T-cell (primary cell): ENCODE measurements at regions not wholly inside any gene's neighbourhood (a gene's known extent, or its start where the extent isn't known, plus 50 kb on each side); places are given as distances from the start of the nearest gene placed in this dataset.

Experiments used
- ATAC-seq, 4 experiments: fragments of 200-7000 bp in 3 of 4; fragments of 150-1000 bp in 1 of 4; cut with Tn5 transposase; replicated peaks in 1 of 4; 1 replicate in 3 of 4; 2 replicates in 1 of 4; pipeline ENCODE4 v1.10.0; 2021; ENCODE audit warnings: moderate library complexity in 3 of 4, mild to moderate bottlenecking in 2 of 4, moderate number of reproducible peaks in 1 of 4
- CTCF ChIA-PET, 2 donors: fragments of 300-600 bp; sonication (Branson Sonifier 250); formaldehyde crosslinking; loops; one replicate each; lab custom pipeline; 2022; ENCODE audit warnings: antibody characterized with exemption in 2 of 2; lab: Charles Lee
- POLR2A ChIA-PET, 2 donors: fragments of 300-600 bp; sonication (Branson Sonifier 250); formaldehyde crosslinking; loops; one replicate each; lab custom pipeline; 2022; ENCODE audit warnings: antibody characterized with exemption in 2 of 2; lab: Charles Lee
- DNase-seq, 35 experiments: peaks; one replicate each; pipeline versions ENCODE4 v3.0.0 to v3.0.0-alpha.2; 2013 to 2023
- H3K27ac ChIP-seq: one replicate; pipeline ENCODE4 v1.5.1; 2013; ENCODE audit warnings: low read length
- H3K27me3 ChIP-seq, 2 experiments: replicated peaks in 1 of 2; 1 replicate in 1 of 2; 2 replicates in 1 of 2; pipeline versions ENCODE4 v1.6.1 to v1.7.0; 2013; ENCODE audit warnings: low read length in 1 of 2, mixed read lengths in 1 of 2; ENCODE audit not compliant: control insufficient read depth in 2 of 2, insufficient read depth in 2 of 2; ENCODE audit errors: extremely low read depth in 1 of 2
- H3K36me3 ChIP-seq, 2 donors: 1 replicate in 1 of 2; 2 replicates in 1 of 2; pipeline versions ENCODE4 v1.6.1 to v1.7.0; 2013; ENCODE audit warnings: low read length in 1 of 2; ENCODE audit not compliant: control insufficient read depth in 2 of 2, insufficient read depth in 1 of 2; ENCODE audit errors: extremely low read depth in 1 of 2
- H3K4me1 ChIP-seq, 2 experiments: 1 replicate in 1 of 2; 2 replicates in 1 of 2; pipeline versions ENCODE4 v1.6.1 to v1.7.0; 2013; ENCODE audit warnings: low read length in 2 of 2, mixed read lengths in 1 of 2; ENCODE audit not compliant: insufficient read depth in 2 of 2, control insufficient read depth in 1 of 2; ENCODE audit errors: extremely low read depth in 1 of 2
- H3K4me3 ChIP-seq, 2 donors: 1 replicate in 1 of 2; 2 replicates in 1 of 2; pipeline versions ENCODE4 v1.5.1 to v1.7.0; 2013; ENCODE audit warnings: mild to moderate bottlenecking in 2 of 2, low read length in 1 of 2, moderate library complexity in 1 of 2; ENCODE audit not compliant: control insufficient read depth in 1 of 2; ENCODE audit errors: extremely low read depth in 1 of 2
- H3K9me3 ChIP-seq: 2 replicates; pipeline ENCODE4 v1.7.0; 2013
- H3K27ac Mint-ChIP-seq, 2 donors: one replicate each; pipeline ENCODE4 v1.8.0; 2020 to 2021; ENCODE audit warnings: mild to moderate bottlenecking in 2 of 2, mixed read lengths in 2 of 2
- H3K27me3 Mint-ChIP-seq, 2 donors: one replicate each; pipeline ENCODE4 v1.8.0; 2021 to 2022; ENCODE audit warnings: mixed read lengths in 2 of 2
- H3K36me3 Mint-ChIP-seq: one replicate; pipeline ENCODE4 v1.8.0; 2021; ENCODE audit warnings: mixed read lengths
- H3K4me1 Mint-ChIP-seq, 3 donors: one replicate each; pipeline ENCODE4 v1.8.0; 2020 to 2022; ENCODE audit warnings: mixed read lengths in 3 of 3, mild to moderate bottlenecking in 1 of 3
- H3K4me3 Mint-ChIP-seq, 3 donors: one replicate each; pipeline ENCODE4 v1.8.0; 2020 to 2022; ENCODE audit warnings: mild to moderate bottlenecking in 3 of 3, mixed read lengths in 3 of 3, moderate library complexity in 3 of 3
- H3K9me3 Mint-ChIP-seq, 3 donors: one replicate each; pipeline ENCODE4 v1.8.0; 2020 to 2022; ENCODE audit warnings: mixed read lengths in 3 of 3
- WGBS: methylation state at CpG from one replicate; pipeline ENCODE4 v1.1.5; 2013; ENCODE audit warnings: missing lambda C conversion rate; ENCODE audit not compliant: insufficient coverage; 5-methylcytosine and 5-hydroxymethylcytosine counted together

- Mint-ChIP-seq H3K36me3 (no peaks in the 10 kb centered on the region), H3K9me3 (peaks cover 5 to 18% (median 9%) of the 10 kb centered on the region in 3 donors), H3K27me3 (no peaks in the 10 kb centered on the region), H3K4me1 (no peaks in the 10 kb centered on the region), H3K4me3 (no peak overlapping the region), H3K27ac (no peak overlapping the region)
- Histone ChIP-seq H3K27me3 (no peaks in the 10 kb centered on the region), H3K27ac (no peak overlapping the region), H3K9me3 (peaks cover 2% of the 10 kb centered on the region), H3K36me3 (no peaks in the 10 kb centered on the region), H3K4me1 (no peaks in the 10 kb centered on the region), H3K4me3 (no peak overlapping the region)
- POLR2A ChIA-PET, result no interaction called here
- DNase-seq (no peak), ATAC-seq (no peak)
- no CpG with 5 or more reads among the region's 3 CpGs for WGBS
- CTCF ChIA-PET, result no interaction called here
Measured at GRCh38 chr5:92371171-92371888, 988.2 kb upstream of the ARRDC3 start.

GRCh38 chr5:92370032-92370431 lies 986.9 kb upstream of the ARRDC3 start:
- H3K4me3 ChIP-seq, result no peak overlapping the region
- Mint-ChIP-seq H3K4me1 (no peaks in the 10 kb centered on the region), H3K36me3 (no peaks in the 10 kb centered on the region), H3K27ac (no peak overlapping the region), H3K27me3 (no peaks in the 10 kb centered on the region), H3K9me3 (peaks cover 5 to 18% (median 9%) of the 10 kb centered on the region in 3 donors), H3K4me3 (no peak overlapping the region)
- ATAC-seq, result no peak
- H3K4me1 ChIP-seq, result no peaks in the 10 kb centered on the region
- WGBS, result no CpG with 5 or more reads among the region's 3 CpGs
- H3K27ac ChIP-seq, result no peak overlapping the region
- ChIA-PET CTCF (no interaction called here), POLR2A (no interaction called here)
- no peaks in the 10 kb centered on the region for H3K36me3 ChIP-seq
- DNase-seq, result no peak
- no peaks in the 10 kb centered on the region for H3K27me3 ChIP-seq
- peaks cover 2% of the 10 kb centered on the region for H3K9me3 ChIP-seq

- peaks cover 2% of the 10 kb centered on the region for H3K9me3 ChIP-seq
- Mint-ChIP-seq H3K36me3 (no peaks in the 10 kb centered on the region), H3K27me3 (no peaks in the 10 kb centered on the region), H3K9me3 (peaks cover 5 to 18% (median 9%) of the 10 kb centered on the region in 3 donors), H3K4me3 (no peak overlapping the region), H3K4me1 (no peaks in the 10 kb centered on the region), H3K27ac (no peak overlapping the region)
- ChIA-PET POLR2A (no interaction called here), CTCF (no interaction called here)
- H3K36me3 ChIP-seq, result no peaks in the 10 kb centered on the region
- no peak overlapping the region for H3K27ac ChIP-seq
- no peaks in the 10 kb centered on the region for H3K4me1 ChIP-seq
- no peak overlapping the region for H3K4me3 ChIP-seq
- WGBS, result 100% methylated on average over 1 of the region's 1 CpG
- no peaks in the 10 kb centered on the region for H3K27me3 ChIP-seq
- DNase-seq (no peak), ATAC-seq (no peak)
Measured at GRCh38 chr5:92369587-92369986, 986.5 kb upstream of the ARRDC3 start.

- whole genome bisulfite sequencing, result no CpG with 5 or more reads among the region's 3 CpGs
- no peaks in the 10 kb centered on the region for H3K4me1 Mint-ChIP-seq
- H3K27me3 ChIP-seq, result no peaks in the 10 kb centered on the region
Measured at GRCh38 chr5:92364986-92365550, 982.0 kb upstream of the ARRDC3 start.

GRCh38 chr5:92353107-92354030 lies 970.3 kb upstream of the ARRDC3 start:
- WGBS, result no CpG with 5 or more reads among the region's 5 CpGs

More at GRCh38 chr5:92364986-92365550, 982.0 kb upstream of the ARRDC3 start:
- ATAC-seq (no peak), DNase-seq (no peak)
- H3K36me3 Mint-ChIP-seq, result no peaks in the 10 kb centered on the region
- H3K27ac Mint-ChIP-seq, result no peak overlapping the region
- H3K4me3 ChIP-seq, result no peak overlapping the region
- no peaks in the 10 kb centered on the region for H3K4me1 ChIP-seq
- H3K9me3 Mint-ChIP-seq, result peaks cover 5 to 16% (median 9%) of the 10 kb centered on the region in 3 donors
- no peaks in the 10 kb centered on the region for H3K27me3 Mint-ChIP-seq
- CTCF ChIA-PET, result no interaction called here
- peaks cover 2% of the 10 kb centered on the region for H3K9me3 ChIP-seq
- POLR2A ChIA-PET, result no interaction called here
- no peak overlapping the region for H3K4me3 Mint-ChIP-seq
- no peak overlapping the region for H3K27ac ChIP-seq
- no peaks in the 10 kb centered on the region for H3K36me3 ChIP-seq

GRCh38 chr5:92337772-92338234 lies 954.7 kb upstream of the ARRDC3 start:
- H3K9me3 ChIP-seq, result no peaks in the 10 kb centered on the region
- no peak overlapping the region for H3K27ac ChIP-seq
- H3K4me1 ChIP-seq, result no peaks in the 10 kb centered on the region
- Mint-ChIP-seq H3K4me1 (no peaks in the 10 kb centered on the region), H3K9me3 (no peaks in the 10 kb centered on the region), H3K4me3 (no peak overlapping the region), H3K27ac (no peak overlapping the region), H3K36me3 (no peaks in the 10 kb centered on the region), H3K27me3 (no peaks in the 10 kb centered on the region)
- CTCF ChIA-PET, result no interaction called here
- no peak overlapping the region for H3K4me3 ChIP-seq
- POLR2A ChIA-PET, result no interaction called here
- DNase-seq (no peak), ATAC-seq (no peak)
- H3K27me3 ChIP-seq, result no peaks in the 10 kb centered on the region
- H3K36me3 ChIP-seq, result no peaks in the 10 kb centered on the region
- 33% methylated on average over 1 of the region's 2 CpGs for WGBS

More at GRCh38 chr5:92353107-92354030, 970.3 kb upstream of the ARRDC3 start:
- ATAC-seq, result no peak
- Histone ChIP-seq H3K4me1 (no peaks in the 10 kb centered on the region), H3K9me3 (no peaks in the 10 kb centered on the region), H3K27me3 (no peaks in the 10 kb centered on the region), H3K4me3 (no peak overlapping the region), H3K36me3 (no peaks in the 10 kb centered on the region), H3K27ac (no peak overlapping the region)
- POLR2A ChIA-PET, result no interaction called here
- no peak for DNase-seq
- Mint-ChIP-seq H3K9me3 (peaks cover 11 to 20% (median 13%) of the 10 kb centered on the region in 3 donors), H3K4me1 (no peaks in the 10 kb centered on the region), H3K27ac (no peak overlapping the region), H3K27me3 (no peaks in the 10 kb centered on the region), H3K4me3 (no peak overlapping the region), H3K36me3 (no peaks in the 10 kb centered on the region)
- CTCF ChIA-PET, result no interaction called here
